Astrocyte of the hippocampus (primary cell): ENCODE measurements at regions not wholly inside any gene's neighbourhood (a gene's known extent, or its start where the extent isn't known, plus 50 kb on each side); places are given as distances from the start of the nearest gene placed in this dataset.

Experiments used
- DNase-seq: peaks from one replicate; pipeline ENCODE4 v3.0.0; 2011; ENCODE audit warnings: low read depth, low spot score

DNA sequence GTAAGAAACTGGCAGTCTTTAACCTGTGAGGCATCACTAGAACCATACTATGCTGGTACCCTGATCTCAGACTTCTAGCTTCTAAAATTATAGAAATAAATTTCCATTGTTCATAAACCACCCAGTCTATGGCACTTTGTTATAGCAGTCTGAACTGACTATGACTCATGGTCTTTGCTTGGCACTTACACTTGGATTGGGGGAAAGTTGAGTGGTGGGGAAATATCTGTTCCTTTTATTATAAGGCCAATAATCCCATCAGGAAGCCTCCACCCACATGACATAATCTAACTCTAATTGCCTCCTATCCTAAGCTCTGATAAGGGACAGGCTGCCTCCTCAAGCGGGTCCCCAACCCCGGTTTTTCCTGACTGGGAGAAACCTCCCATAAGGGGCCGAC is 61.4 kb upstream of the PACRGL start:
- DNase-seq: no peak

DNA sequence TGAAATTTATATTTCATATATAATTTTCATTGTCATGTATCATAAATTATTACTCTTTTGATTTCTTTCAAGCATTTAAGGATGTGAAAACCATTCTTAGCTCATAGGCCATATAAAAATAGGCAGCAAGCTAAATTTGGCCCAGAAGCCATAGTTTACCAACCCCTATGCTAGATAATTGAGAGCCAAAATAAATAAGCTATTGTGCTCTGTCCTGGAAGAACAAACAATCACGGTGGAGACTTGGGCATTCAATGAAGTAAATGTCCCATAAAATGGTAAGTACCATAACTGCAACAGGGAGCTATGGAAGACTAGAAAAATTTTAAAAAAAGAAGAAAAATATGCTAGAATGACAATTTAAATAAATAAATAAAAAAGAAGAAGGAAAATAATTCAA is 60.9 kb upstream of the PACRGL start:
- peak; percentile 45 for DNase-seq

DNA sequence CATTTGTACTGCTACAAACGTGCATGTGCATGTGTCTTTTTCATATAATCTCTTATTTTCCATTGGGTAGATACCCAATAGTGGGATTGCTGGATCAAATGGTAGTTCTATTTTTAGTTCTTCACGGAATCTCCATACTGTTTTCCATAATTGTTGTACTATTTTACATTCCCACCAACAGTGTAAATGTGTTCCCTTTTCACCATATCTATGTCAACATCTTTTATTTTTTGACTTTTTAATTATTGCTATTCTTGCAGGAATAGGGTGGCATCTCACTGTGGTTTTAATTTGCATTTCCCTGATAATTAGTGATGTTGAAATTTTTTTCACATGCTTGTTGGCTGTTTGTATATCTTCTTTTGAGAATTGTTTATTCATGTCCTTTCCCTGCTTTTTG is 59.3 kb upstream of the PACRGL start:
- no peak for DNase-seq

DNA sequence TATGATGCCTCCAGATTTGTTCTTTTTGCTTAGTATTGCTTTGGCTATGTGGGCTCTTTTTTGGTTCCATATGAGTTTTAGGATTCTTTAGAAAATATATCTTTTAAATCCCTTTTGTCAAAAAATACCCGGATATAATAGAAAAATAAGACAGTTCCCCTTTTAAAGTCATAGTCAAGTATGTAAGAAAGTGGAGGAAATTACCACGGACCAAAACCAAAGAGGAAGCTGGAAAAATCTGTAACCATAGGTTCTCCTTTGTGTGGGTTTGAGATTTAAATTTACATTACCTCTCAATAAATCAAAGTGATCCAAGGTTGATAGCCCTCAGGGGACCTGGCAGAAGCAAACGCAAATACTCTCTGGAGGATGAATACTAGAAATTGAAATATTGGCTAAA is 58.3 kb upstream of the PACRGL start:
- DNase-seq: no peak

DNA sequence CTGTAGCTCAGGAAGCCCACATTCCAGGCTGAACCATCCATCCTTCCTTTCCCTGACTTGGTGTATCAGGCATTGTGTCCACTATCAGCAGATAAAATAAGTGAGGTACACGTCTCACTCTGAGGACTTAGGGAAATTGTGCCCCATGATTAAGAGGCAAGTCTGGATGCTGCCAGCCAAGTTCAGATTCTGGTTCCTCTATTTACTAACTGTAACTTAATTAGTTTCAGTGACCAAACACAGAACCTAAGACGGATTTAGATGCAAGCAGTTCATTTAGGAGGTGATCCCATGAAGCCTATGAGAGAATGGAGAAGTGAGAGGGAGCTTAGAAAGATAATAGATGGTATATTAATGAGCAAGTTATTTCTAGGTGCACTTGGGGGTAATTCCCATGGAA is 56.6 kb upstream of the PACRGL start:
- no peak for DNase-seq

DNA sequence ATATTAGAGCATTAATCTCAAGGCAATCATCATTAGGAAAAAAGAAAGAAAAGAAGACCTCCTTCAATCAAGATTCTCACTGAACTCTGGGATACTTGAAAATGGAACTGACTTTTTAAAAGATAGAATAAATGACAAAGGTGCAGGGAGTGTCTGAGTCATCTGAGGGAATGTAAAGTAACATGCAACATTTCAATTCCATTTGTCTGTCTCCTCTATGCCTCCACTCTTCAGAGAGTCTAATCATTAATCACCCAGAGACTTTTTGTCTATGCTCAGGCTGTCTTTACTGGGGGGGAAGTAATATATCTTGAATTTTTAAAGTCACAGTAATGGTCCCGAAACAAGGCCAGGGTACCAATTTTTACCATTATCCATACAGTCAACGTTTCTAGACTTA is 55.0 kb upstream of the PACRGL start:
- no peak for DNase-seq

DNA sequence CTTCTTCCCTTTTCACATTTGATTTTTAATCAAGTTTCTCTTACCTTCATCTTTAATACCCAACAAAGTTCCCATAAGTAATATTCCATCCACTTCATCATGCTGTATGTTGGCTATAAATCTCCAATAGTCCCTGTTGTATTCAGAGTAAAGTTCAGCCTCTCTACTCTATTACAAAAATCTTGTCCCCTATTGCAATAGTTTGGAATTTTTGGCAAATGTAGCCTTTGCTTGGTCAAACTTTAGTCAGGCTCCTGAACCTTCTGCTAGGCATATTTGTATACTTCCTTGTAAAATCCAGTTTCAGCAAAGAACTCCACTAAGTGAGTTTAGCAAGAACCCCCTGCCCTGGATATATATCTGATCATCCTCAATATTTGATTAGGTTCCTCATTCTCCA is 54.0 kb upstream of the PACRGL start:
- DNase-seq: no peak
